Brain microvascular endothelial cell (primary cell): ENCODE measurements at regions not wholly inside any gene's neighbourhood (a gene's known extent, or its start where the extent isn't known, plus 50 kb on each side); places are given as distances from the start of the nearest gene placed in this dataset.

Experiments used
- DNase-seq: peaks from one replicate; pipeline ENCODE4 v3.0.0-alpha.2; 2020
- H3K27ac ChIP-seq: fragments of 250-450 bp; sonication (Bioruptor Pico); 2 replicates; pipeline ENCODE4 v1.5.1; 2020; ENCODE audit warnings: mild to moderate bottlenecking, moderate library complexity
- H3K27me3 ChIP-seq: fragments of 250-450 bp; sonication (Bioruptor Pico); replicated peaks from 2 replicates; pipeline ENCODE4 v1.5.1; 2020; ENCODE audit warnings: mild to moderate bottlenecking
- H3K36me3 ChIP-seq: fragments of 250-450 bp; sonication (Bioruptor Pico); replicated peaks from 2 replicates; pipeline ENCODE4 v1.5.1; 2020; ENCODE audit warnings: mild to moderate bottlenecking
- H3K4me3 ChIP-seq: 2 replicates; pipeline ENCODE4 v1.5.1; 2011; ENCODE audit warnings: low read depth, mild to moderate bottlenecking, control low read depth, low read length, moderate library complexity
- CTCF ChIP-seq: IDR thresholded peaks from 2 replicates; pipeline ENCODE4 v1.5.1; 2011; ENCODE audit warnings: low read depth, mild to moderate bottlenecking, moderate library complexity, low read length, control low read depth, inconsistent platforms; ENCODE audit errors: missing control alignments
- in situ Hi-C: cut with HindIII; loops from 2 replicates; pipeline ENCODE4 v1.10.0; 2017; ENCODE audit warnings: low sequenced_read_pairs, low pct_ligation_motif_present

- Histone ChIP-seq H3K36me3 (no peaks in the 10 kb centered on the region), H3K27ac (no peak overlapping the region), H3K4me3 (no peak overlapping the region), H3K27me3 (no peaks in the 10 kb centered on the region)
- in situ Hi-C loops = no loop called here
- DNase-seq = no peak
- no peak for TF ChIP-seq CTCF
These were observed 301.3 kb downstream of the TEX13C start for GRCh38 chrX:125620715-125621587.

GRCh38 chrX:125621588-125621927, 301.9 kb downstream of the TEX13C start:
- Histone ChIP-seq H3K27me3 (no peaks in the 10 kb centered on the region), H3K36me3 (no peaks in the 10 kb centered on the region), H3K4me3 (no peak overlapping the region), H3K27ac (no peak overlapping the region)
- in situ Hi-C loops = no loop called here
- DNase-seq = no peak
- TF ChIP-seq CTCF = no peak

GRCh38 chrX:125622899-125623298, 303.2 kb downstream of the TEX13C start:
- in situ Hi-C loops = no loop called here
- Histone ChIP-seq H3K4me3 (no peak overlapping the region), H3K27ac (no peak overlapping the region), H3K27me3 (no peaks in the 10 kb centered on the region), H3K36me3 (no peaks in the 10 kb centered on the region)
- DNase-seq = no peak
- no peak for TF ChIP-seq CTCF

GRCh38 chrX:125627676-125628075, 308.0 kb downstream of the TEX13C start:
- DNase-seq = no peak
- H3K36me3 ChIP-seq = no peaks in the 10 kb centered on the region
- H3K4me3 ChIP-seq = no peak overlapping the region
- no peak overlapping the region for H3K27ac ChIP-seq
- H3K27me3 ChIP-seq = no peaks in the 10 kb centered on the region
- in situ Hi-C loops = no loop called here
- TF ChIP-seq CTCF = no peak

GRCh38 chrX:125628435-125628834, 308.8 kb downstream of the TEX13C start:
- Histone ChIP-seq H3K4me3 (no peak overlapping the region), H3K36me3 (no peaks in the 10 kb centered on the region), H3K27ac (no peak overlapping the region), H3K27me3 (no peaks in the 10 kb centered on the region)
- no peak for DNase-seq
- TF ChIP-seq CTCF = no peak
- in situ Hi-C loops = no loop called here

GRCh38 chrX:125641405-125641804, 321.7 kb downstream of the TEX13C start:
- no peak overlapping the region for H3K27ac ChIP-seq
- in situ Hi-C loops = no loop called here

More at GRCh38 chrX:125641405-125641804, 321.7 kb downstream of the TEX13C start:
- no peak for TF ChIP-seq CTCF
- no peak overlapping the region for H3K4me3 ChIP-seq
- no peak for DNase-seq
- H3K36me3 ChIP-seq = no peaks in the 10 kb centered on the region
- H3K27me3 ChIP-seq = no peaks in the 10 kb centered on the region
